OCI-LY7 (cell line): ENCODE measurements at regions not wholly inside any gene's neighbourhood (a gene's known extent, or its start where the extent isn't known, plus 50 kb on each side); places are given as distances from the start of the nearest gene placed in this dataset.

Experiments used
- EZH2phosphoT487 ChIP-seq: fragments of 200-600 bp; sonication (generic); IDR thresholded peaks from 2 replicates; pipeline ENCODE4 v1.6.1; 2018; ENCODE audit warnings: low read depth, borderline replicate concordance, mild to moderate bottlenecking, mixed run types, antibody characterized with exemption, low read length, moderate library complexity, mixed read lengths
- TF ChIP-seq, protein P1 (sequence below): fragments of 200-600 bp; sonication (generic); conservative IDR thresholded peaks from 2 replicates; pipeline ENCODE4 v1.5.1; 2014; ENCODE audit warnings: mild to moderate bottlenecking, antibody characterized with exemption, low read length, moderate library complexity, mixed read lengths

DNA sequence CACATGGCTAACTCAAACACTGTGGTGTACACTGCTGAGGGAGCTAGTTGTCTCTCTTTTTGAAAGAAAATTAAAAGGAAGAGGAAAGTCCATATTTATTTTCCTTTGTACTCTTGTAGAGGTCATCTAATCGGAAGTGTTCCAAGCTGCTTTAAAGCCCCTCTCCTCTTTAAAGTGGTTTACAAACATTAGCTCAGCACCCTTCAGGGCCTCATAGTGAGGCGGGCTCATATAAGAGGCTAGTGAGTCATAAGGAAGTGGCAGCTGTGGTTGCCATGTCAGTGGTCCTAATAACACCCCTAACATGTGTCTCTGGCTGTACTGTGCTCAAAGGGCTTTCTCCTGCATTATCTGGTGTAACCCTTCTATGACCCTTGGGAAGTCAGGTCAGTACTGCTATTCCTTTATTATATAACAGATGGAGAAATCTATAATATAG, 104.4 kb upstream of the SERBP1 start:
- TF ChIP-seq, protein P1, sequence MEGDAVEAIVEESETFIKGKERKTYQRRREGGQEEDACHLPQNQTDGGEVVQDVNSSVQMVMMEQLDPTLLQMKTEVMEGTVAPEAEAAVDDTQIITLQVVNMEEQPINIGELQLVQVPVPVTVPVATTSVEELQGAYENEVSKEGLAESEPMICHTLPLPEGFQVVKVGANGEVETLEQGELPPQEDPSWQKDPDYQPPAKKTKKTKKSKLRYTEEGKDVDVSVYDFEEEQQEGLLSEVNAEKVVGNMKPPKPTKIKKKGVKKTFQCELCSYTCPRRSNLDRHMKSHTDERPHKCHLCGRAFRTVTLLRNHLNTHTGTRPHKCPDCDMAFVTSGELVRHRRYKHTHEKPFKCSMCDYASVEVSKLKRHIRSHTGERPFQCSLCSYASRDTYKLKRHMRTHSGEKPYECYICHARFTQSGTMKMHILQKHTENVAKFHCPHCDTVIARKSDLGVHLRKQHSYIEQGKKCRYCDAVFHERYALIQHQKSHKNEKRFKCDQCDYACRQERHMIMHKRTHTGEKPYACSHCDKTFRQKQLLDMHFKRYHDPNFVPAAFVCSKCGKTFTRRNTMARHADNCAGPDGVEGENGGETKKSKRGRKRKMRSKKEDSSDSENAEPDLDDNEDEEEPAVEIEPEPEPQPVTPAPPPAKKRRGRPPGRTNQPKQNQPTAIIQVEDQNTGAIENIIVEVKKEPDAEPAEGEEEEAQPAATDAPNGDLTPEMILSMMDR = no peak
- no peak for TF ChIP-seq EZH2phosphoT487
